Activated CD8-positive, alpha-beta T cell treated with anti-CD3 and anti-CD28 coated beads for 36 hours (primary cell): ENCODE measurements at regions not wholly inside any gene's neighbourhood (a gene's known extent, or its start where the extent isn't known, plus 50 kb on each side); places are given as distances from the start of the nearest gene placed in this dataset.

ENCODE experiments used
- ATAC-seq: fragments of 200-7000 bp; cut with Tn5 transposase; one replicate; pipeline ENCODE4 v1.10.0; 2021; ENCODE audit warnings: mild to moderate bottlenecking, moderate library complexity
- CTCF ChIA-PET: fragments of 350-600 bp; sonication (Branson Sonifier 250); formaldehyde crosslinking; loops from one replicate; lab custom pipeline; 2021; ENCODE audit warnings: antibody characterized with exemption; lab: Charles Lee
- POLR2A ChIA-PET: fragments of 350-600 bp; sonication (Branson Sonifier 250); formaldehyde crosslinking; loops from one replicate; lab custom pipeline; 2021; ENCODE audit warnings: antibody characterized with exemption; lab: Charles Lee
- DNase-seq: peaks from one replicate; pipeline ENCODE4 v3.0.0-alpha.2; 2020
- H3K27ac Mint-ChIP-seq: one replicate; pipeline ENCODE4 v1.8.0; 2021; ENCODE audit warnings: mild to moderate bottlenecking, mixed read lengths
- H3K27me3 Mint-ChIP-seq: one replicate; pipeline ENCODE4 v1.8.0; 2021; ENCODE audit warnings: mixed read lengths
- H3K36me3 Mint-ChIP-seq: one replicate; pipeline ENCODE4 v1.8.0; 2021; ENCODE audit warnings: low read depth, mixed read lengths
- H3K4me1 Mint-ChIP-seq: one replicate; pipeline ENCODE4 v1.8.0; 2021; ENCODE audit warnings: low read depth, mixed read lengths
- H3K4me3 Mint-ChIP-seq: one replicate; pipeline ENCODE4 v1.8.0; 2021; ENCODE audit warnings: mild to moderate bottlenecking, moderate library complexity, mixed read lengths
- H3K9me3 Mint-ChIP-seq: one replicate; pipeline ENCODE4 v1.8.0; 2021; ENCODE audit warnings: mixed read lengths
- CTCF ChIP-seq: fragments of 200-600 bp; IDR thresholded peaks from one replicate; pipeline ENCODE4 v1.8.0; 2022; ENCODE audit warnings: antibody characterized with exemption, mild to moderate bottlenecking
- intact Hi-C: fragments of 100-400 bp; cut with micrococcal nuclease; formaldehyde crosslinking; loops from one replicate; pipeline ENCODE4 v1.10.0; 2022

GRCh38 chr4:19772581-19772980 lies 479.1 kb upstream of the SLIT2 start:
- no peak overlapping the region for H3K4me3 Mint-ChIP-seq
- intact Hi-C loops: no loop called here
- DNase-seq (no peak), ATAC-seq (no peak)
- no peaks in the 10 kb centered on the region for H3K4me1 Mint-ChIP-seq
- TF ChIP-seq CTCF: no peak
- POLR2A ChIA-PET: no interaction called here
- H3K27ac Mint-ChIP-seq: no peak overlapping the region
- CTCF ChIA-PET: no interaction called here
- peaks cover 4% of the 10 kb centered on the region for H3K9me3 Mint-ChIP-seq
- no peaks in the 10 kb centered on the region for H3K36me3 Mint-ChIP-seq
- no peaks in the 10 kb centered on the region for H3K27me3 Mint-ChIP-seq

GRCh38 chr4:19756661-19757060 lies 495.0 kb upstream of the SLIT2 start:
- no peak overlapping the region for H3K27ac Mint-ChIP-seq
- no peaks in the 10 kb centered on the region for H3K36me3 Mint-ChIP-seq
- intact Hi-C loops: no loop called here
- no peak for DNase-seq
- CTCF ChIA-PET: no interaction called here
- H3K4me1 Mint-ChIP-seq: no peaks in the 10 kb centered on the region
- POLR2A ChIA-PET: no interaction called here
- ATAC-seq: no peak
- no peak overlapping the region for H3K4me3 Mint-ChIP-seq
- no peak for TF ChIP-seq CTCF
- H3K27me3 Mint-ChIP-seq: no peaks in the 10 kb centered on the region
- H3K9me3 Mint-ChIP-seq: peaks cover 3% of the 10 kb centered on the region

- DNase-seq (no peak), ATAC-seq (no peak)
- ChIA-PET CTCF (no interaction called here), POLR2A (no interaction called here)
- intact Hi-C loops: no loop called here
- Mint-ChIP-seq H3K27ac (no peak overlapping the region), H3K36me3 (no peaks in the 10 kb centered on the region), H3K4me1 (no peaks in the 10 kb centered on the region), H3K27me3 (no peaks in the 10 kb centered on the region), H3K9me3 (peaks cover 6% of the 10 kb centered on the region), H3K4me3 (no peak overlapping the region)
- TF ChIP-seq CTCF: no peak
Observed at GRCh38 chr4:19752599-19752998, 499.1 kb upstream of the SLIT2 start.

GRCh38 chr4:19748519-19749479 lies 502.9 kb upstream of the SLIT2 start:
- ATAC-seq: no peak
- POLR2A ChIA-PET: no interaction called here
- intact Hi-C loops: no loop called here
- DNase-seq: no peak
- CTCF ChIA-PET: interaction anchor here (1.0 kb wide), 1 partner anchor 148 kb away, joined by 3 read pairs; no protein-coding TSS in a partner anchor
- Mint-ChIP-seq H3K9me3 (peaks cover 7% of the 10 kb centered on the region), H3K27me3 (no peaks in the 10 kb centered on the region), H3K36me3 (no peaks in the 10 kb centered on the region), H3K4me3 (no peak overlapping the region), H3K4me1 (no peaks in the 10 kb centered on the region), H3K27ac (no peak overlapping the region)
- TF ChIP-seq CTCF: no peak

- no peak overlapping the region for H3K27ac Mint-ChIP-seq
- POLR2A ChIA-PET: no interaction called here
- H3K27me3 Mint-ChIP-seq: no peaks in the 10 kb centered on the region
- H3K4me1 Mint-ChIP-seq: no peaks in the 10 kb centered on the region
- no peak for TF ChIP-seq CTCF
- intact Hi-C loops: no loop called here
- ATAC-seq (no peak), DNase-seq (no peak)
- peaks cover 6% of the 10 kb centered on the region for H3K9me3 Mint-ChIP-seq
- no peaks in the 10 kb centered on the region for H3K36me3 Mint-ChIP-seq
- CTCF ChIA-PET: no interaction called here
- no peak overlapping the region for H3K4me3 Mint-ChIP-seq
Observed at GRCh38 chr4:19746377-19746776, 505.3 kb upstream of the SLIT2 start.
